GM19043 (cell line): ENCODE measurements at regions not wholly inside any gene's neighbourhood (a gene's known extent, or its start where the extent isn't known, plus 50 kb on each side); places are given as distances from the start of the nearest gene placed in this dataset.
"Not testable (repeated sequence)": the region's sequence is repeated elsewhere in the genome, so short reads cannot be mapped to it uniquely, and the experiment has no call there.

Experiments
- ATAC-seq: cut with Tn5 transposase; IDR thresholded peaks from one replicate; pipeline ENCODE4 v1.9.1; 2021; ENCODE audit warnings: low read depth; ENCODE audit not compliant: unreplicated experiment

GRCh38 chr4:187505798-187506141, 489.8 kb upstream of the ZFP42 start:
- not testable (repeated sequence) for ATAC-seq

- ATAC-seq = no peak
Observed at GRCh38 chr4:187516224-187516623, 479.3 kb upstream of the ZFP42 start.

GRCh38 chr4:187541666-187542065, 453.9 kb upstream of the ZFP42 start:
- ATAC-seq = no peak

GRCh38 chr4:187544461-187545053, 451.0 kb upstream of the ZFP42 start:
- no peak for ATAC-seq

- no peak for ATAC-seq
Observed at GRCh38 chr4:187547316-187547715, 448.3 kb upstream of the ZFP42 start.

- ATAC-seq = no peak
Observed at GRCh38 chr4:187550256-187550950, 445.2 kb upstream of the ZFP42 start.

- ATAC-seq = no peak
Observed at GRCh38 chr4:187552781-187553180, 442.8 kb upstream of the ZFP42 start.

- no peak for ATAC-seq
Observed at GRCh38 chr4:187555174-187555573, 440.4 kb upstream of the ZFP42 start.

GRCh38 chr4:187558391-187558790, 437.2 kb upstream of the ZFP42 start:
- no peak for ATAC-seq

GRCh38 chr4:187562345-187562744, 433.2 kb upstream of the ZFP42 start:
- ATAC-seq = no peak

GRCh38 chr4:187565416-187565815, 430.2 kb upstream of the ZFP42 start:
- ATAC-seq = no peak

- ATAC-seq = no peak
Observed at GRCh38 chr4:187569871-187570270, 425.7 kb upstream of the ZFP42 start.

- ATAC-seq = no peak
Observed at GRCh38 chr4:187575706-187576105, 419.9 kb upstream of the ZFP42 start.

GRCh38 chr4:187576751-187577150, 418.8 kb upstream of the ZFP42 start:
- no peak for ATAC-seq

GRCh38 chr4:187577941-187578480, 417.6 kb upstream of the ZFP42 start:
- ATAC-seq = no peak

- no peak for ATAC-seq
Observed at GRCh38 chr4:187586892-187587291, 408.7 kb upstream of the ZFP42 start.

GRCh38 chr4:187598196-187598595, 397.4 kb upstream of the ZFP42 start:
- ATAC-seq = no peak

- no peak for ATAC-seq
Observed at GRCh38 chr4:187602339-187603092, 393.1 kb upstream of the ZFP42 start.

- no peak for ATAC-seq
Observed at GRCh38 chr4:187603093-187604025, 392.2 kb upstream of the ZFP42 start.

- ATAC-seq = no peak
Observed at GRCh38 chr4:187604984-187605383, 390.6 kb upstream of the ZFP42 start.
